ENCODE measurements at regions not wholly inside any gene's neighbourhood (a gene's known extent, or its start where the extent isn't known, plus 50 kb on each side); places are given as distances from the start of the nearest gene placed in this dataset.
A peak's percentile ranks its signal among the peaks of the same experiment; 100 is the strongest.

DNA sequence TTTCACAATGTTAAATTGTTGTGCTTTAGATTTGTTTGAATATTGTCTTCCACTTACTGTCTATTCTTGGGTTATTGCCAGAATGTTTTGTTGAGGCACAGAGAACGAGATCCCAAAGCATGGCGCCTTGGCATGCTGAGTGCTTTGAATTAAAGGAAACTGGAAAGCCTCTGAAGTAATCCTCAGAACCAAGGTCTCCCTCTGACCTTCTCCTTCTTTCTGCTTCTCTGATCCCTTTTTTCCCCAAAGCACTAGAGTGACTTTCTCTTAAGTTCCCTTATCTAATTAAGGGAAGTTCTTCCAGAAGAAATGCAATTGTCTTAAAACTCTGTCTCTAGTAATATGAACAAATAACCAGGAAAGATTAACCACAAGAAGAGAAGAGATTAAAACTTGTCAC, 214.7 kb downstream of the SPP2 start:
- intact Hi-C loops (cut with DNase I) = no loop called here
- ATAC-seq = no peak
- Histone ChIP-seq H3K27me3 (no peaks in the 10 kb centered on the region), H3K27ac (no peak overlapping the region), H3K9me3 (no peaks in the 10 kb centered on the region), H3K4me1 (no peaks in the 10 kb centered on the region), H3K36me3 (no peaks in the 10 kb centered on the region), H3K4me3 (no peak overlapping the region)
- DNase-seq = no peak
- 83 to 91% methylated on average over 2 of the region's 2 CpGs for WGBS, 2 donors
- no peak for FAIRE-seq
- TF ChIP-seq CTCF (IDR thresholded peaks at IDR 0.05) = no peak

DNA sequence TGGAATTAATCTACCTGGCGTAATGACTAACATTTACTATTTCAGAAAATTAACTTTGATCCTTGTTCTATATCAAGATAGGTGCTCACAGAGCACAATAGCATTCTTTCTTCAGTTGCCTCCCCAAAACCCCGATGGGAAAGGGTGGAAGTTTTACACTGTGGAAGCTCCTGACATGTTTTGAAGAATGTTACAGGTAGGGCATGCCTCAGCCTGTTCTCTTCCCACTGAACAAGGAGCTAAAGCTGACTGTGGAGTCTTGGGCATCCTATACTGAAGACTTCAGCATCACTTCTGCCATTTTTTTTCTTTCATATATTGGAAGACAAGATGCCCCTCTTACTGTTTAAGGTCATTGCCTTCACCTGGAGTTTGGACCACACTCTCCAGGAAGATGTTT, 211.2 kb downstream of the SPP2 start:
- 36 to 52% methylated on average over 2 of the region's 2 CpGs for WGBS, 2 donors
- no peaks in the 10 kb centered on the region for H3K4me1 ChIP-seq
- H3K4me3 ChIP-seq = no peak overlapping the region
- no peak for TF ChIP-seq CTCF (IDR thresholded peaks at IDR 0.05)
- no peak overlapping the region for H3K27ac ChIP-seq
- no peaks in the 10 kb centered on the region for H3K27me3 ChIP-seq
- H3K9me3 ChIP-seq = no peaks in the 10 kb centered on the region
- intact Hi-C loops (cut with DNase I) = no loop called here
- DNase-seq = no peak
- ATAC-seq = no peak
- FAIRE-seq = no peak
- no peaks in the 10 kb centered on the region for H3K36me3 ChIP-seq

- no peak for TF ChIP-seq CTCF (IDR thresholded peaks at IDR 0.05)
These were observed 208.9 kb downstream of the SPP2 start for GRCh38 chr2:234259440-234259839.

DNA sequence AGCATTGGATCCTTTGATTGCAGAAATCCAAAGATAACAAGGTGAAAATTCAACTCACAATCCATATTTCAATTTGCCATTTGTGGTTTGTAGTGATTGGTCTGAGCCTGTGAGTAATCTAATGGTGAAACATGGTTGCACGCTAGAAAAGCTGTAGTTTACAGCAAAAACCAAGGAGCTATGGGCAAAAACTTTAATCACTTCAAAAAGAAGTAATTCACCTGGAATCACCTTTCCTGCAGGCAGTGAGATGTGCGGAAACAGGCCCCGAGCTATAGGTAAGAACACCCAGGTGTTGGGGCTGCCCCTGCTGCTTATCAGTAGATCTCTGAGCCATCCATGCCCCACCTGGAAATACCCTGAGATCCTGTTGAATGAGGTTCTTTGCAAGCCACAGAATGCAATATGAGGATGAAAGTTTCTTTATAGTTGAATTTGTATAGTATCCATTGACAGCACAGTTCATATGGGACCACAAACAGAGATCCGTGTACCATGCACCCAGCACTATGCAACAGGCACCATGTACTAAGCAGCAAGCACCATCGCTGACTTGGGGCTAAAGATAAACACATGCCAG, 208.2 kb downstream of the SPP2 start:
- no peaks in the 10 kb centered on the region for H3K9me3 ChIP-seq
- no peak overlapping the region for H3K27ac ChIP-seq
- ATAC-seq = no peak
- H3K4me1 ChIP-seq = peaks cover 0 to 10% (median 0%) of the 10 kb centered on the region in 3 donors
- no peaks in the 10 kb centered on the region for H3K36me3 ChIP-seq
- no peaks in the 10 kb centered on the region for H3K27me3 ChIP-seq
- no peak for DNase-seq
- 90 to 95% methylated on average over 5 of the region's 5 CpGs for WGBS, 2 donors
- intact Hi-C loops (cut with DNase I) = no loop called here
- no peak overlapping the region for H3K4me3 ChIP-seq
- no peak for TF ChIP-seq CTCF (IDR thresholded peaks at IDR 0.05)
- FAIRE-seq = no peak

More at GRCh38 chr2:234259440-234259839, 208.9 kb downstream of the SPP2 start:
- DNase-seq = no peak
- H3K27me3 ChIP-seq = no peaks in the 10 kb centered on the region
- 84 to 90% methylated on average over 2 of the region's 2 CpGs for WGBS, 2 donors
- intact Hi-C loops (cut with DNase I) = no loop called here
- H3K36me3 ChIP-seq = no peaks in the 10 kb centered on the region
- FAIRE-seq = no peak
- peaks cover 0 to 8% (median 0%) of the 10 kb centered on the region in 3 donors for H3K4me1 ChIP-seq
- H3K27ac ChIP-seq = no peak overlapping the region
- no peak overlapping the region for H3K4me3 ChIP-seq
- no peak for ATAC-seq
- no peaks in the 10 kb centered on the region for H3K9me3 ChIP-seq

DNA sequence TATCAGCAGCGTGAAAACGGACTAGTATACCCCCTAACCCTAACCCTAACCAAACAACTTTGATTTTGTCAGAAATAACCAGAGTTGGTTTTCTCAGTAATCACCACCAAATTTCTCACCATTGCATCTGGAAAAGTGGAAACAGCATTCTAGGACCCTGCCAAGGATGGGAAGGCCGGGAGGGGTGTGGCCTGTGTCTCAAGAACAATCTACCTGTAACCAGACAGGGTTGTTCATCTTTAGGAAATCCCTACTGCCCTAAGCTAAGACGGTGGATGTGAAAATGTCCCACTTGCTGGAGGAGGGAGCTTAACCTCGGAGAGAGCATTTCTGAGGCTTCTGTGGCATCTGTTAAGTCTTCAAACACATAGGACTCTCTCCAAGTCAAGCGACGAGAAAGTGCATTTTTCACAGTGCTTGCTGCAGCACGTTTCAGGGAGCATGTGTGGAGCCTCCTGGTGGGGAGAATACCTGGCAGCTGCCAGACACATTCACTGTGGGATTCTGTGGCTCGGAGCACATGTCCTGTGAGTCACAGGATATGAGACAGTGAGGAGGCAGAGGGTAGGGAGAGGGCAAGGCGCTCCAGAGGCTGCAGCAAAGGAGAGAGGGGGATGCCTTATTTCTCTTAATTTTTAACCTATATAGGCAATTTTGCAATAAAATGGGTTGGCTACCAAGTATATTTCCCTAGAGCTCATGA, 207.5 kb downstream of the SPP2 start:
- H3K4me1 ChIP-seq = peaks cover 0 to 11% (median 0%) of the 10 kb centered on the region in 3 donors
- H3K27ac ChIP-seq = no peak overlapping the region
- 38 to 39% methylated on average over 10 of the region's 10 CpGs for WGBS, 2 donors
- H3K27me3 ChIP-seq = no peaks in the 10 kb centered on the region
- peak in 3 of 4 donors; percentile 18 to 41 (median 21) for TF ChIP-seq CTCF (IDR thresholded peaks at IDR 0.05)
- H3K9me3 ChIP-seq = no peaks in the 10 kb centered on the region
- H3K4me3 ChIP-seq = no peak overlapping the region
- ATAC-seq (peak; percentile 78 to 92 (median 92)), DNase-seq (peak in 4 of 6 donors; percentile 35 to 66 (median 56)), FAIRE-seq (no peak)
- no peaks in the 10 kb centered on the region for H3K36me3 ChIP-seq
- intact Hi-C loops (cut with DNase I) = no loop called here
